Heart right ventricle (tissue), 16 donors: ENCODE measurements at regions not wholly inside any gene's neighbourhood (a gene's known extent, or its start where the extent isn't known, plus 50 kb on each side); places are given as distances from the start of the nearest gene placed in this dataset.

Source experiments
- ATAC-seq, 8 donors: fragments of 200-7000 bp; cut with Tn5 transposase; one replicate each; pipeline ENCODE4 v1.9.1; 2020; ENCODE audit warnings: mild to moderate bottlenecking in 8 of 8, moderate library complexity in 8 of 8, moderate number of reproducible peaks in 1 of 8
- DNase-seq, 2 donors: peaks; one replicate each; pipeline ENCODE4 v3.0.0-alpha.2; 2020
- H3K27ac ChIP-seq, 10 donors: fragments of 200-600 bp; sonication (generic) in 2 of 10; one replicate each; pipeline versions ENCODE4 v1.5.0 to v1.8.0; 2020 to 2022; ENCODE audit warnings: mild to moderate bottlenecking in 3 of 10
- H3K27me3 ChIP-seq, 7 donors: fragments of 200-600 bp; one replicate each; pipeline ENCODE4 v1.8.0; 2021 to 2022; ENCODE audit warnings: mild to moderate bottlenecking in 2 of 7
- H3K36me3 ChIP-seq, 9 donors: fragments of 200-600 bp; sonication (generic) in 1 of 9; one replicate each; pipeline versions ENCODE4 v1.5.0 to v1.8.0; 2020 to 2022; ENCODE audit warnings: mild to moderate bottlenecking in 2 of 9
- H3K4me1 ChIP-seq, 9 donors: fragments of 200-600 bp; sonication (generic) in 1 of 9; one replicate each; pipeline versions ENCODE4 v1.5.0 to v1.8.0; 2020 to 2022; ENCODE audit warnings: mild to moderate bottlenecking in 4 of 9
- H3K4me3 ChIP-seq, 10 donors: fragments of 200-600 bp; sonication (generic) in 2 of 10; one replicate each; pipeline versions ENCODE4 v1.5.0 to v1.8.0; 2020 to 2022; ENCODE audit warnings: mild to moderate bottlenecking in 7 of 10, moderate library complexity in 2 of 10
- H3K9me3 ChIP-seq, 11 donors: fragments of 200-600 bp in 10 of 11; sonication (generic) in 2 of 11; one replicate each; pipeline versions ENCODE4 v1.5.0 to v1.8.0; 2013 to 2022; ENCODE audit warnings: mild to moderate bottlenecking in 2 of 11, control low read depth in 1 of 11, moderate library complexity in 1 of 11
- whole genome bisulfite sequencing, 2 donors: extraction: QIAGEN DNeasy Blood & Tissue Kit; methylation state at CpG; one replicate each; pipeline ENCODE4 v1.1.7; 2013; ENCODE audit warnings: inconsistent platforms in 1 of 2; 5-methylcytosine and 5-hydroxymethylcytosine counted together
- intact Hi-C, 10 donors: fragments of 100-400 bp; cut with DNase I; formaldehyde crosslinking; loops; one replicate each; pipeline versions ENCODE4 v1.11.1 to v1.14.2; 2022
- TF ChIP-seq, protein P1 (sequence below), 9 donors: fragments of 200-600 bp; sonication (generic) in 2 of 9; IDR thresholded peaks; one replicate each; pipeline versions ENCODE4 v1.5.0 to v1.8.0; 2021 to 2022; ENCODE audit warnings: antibody characterized with exemption in 9 of 9, mild to moderate bottlenecking in 5 of 9, moderate library complexity in 1 of 9
- donor health status: Arrhythmogenic right ventricular cardiomyopathy.
- donor health status: ischemic (EF 13 %, LVEDD 7.1; RV severe dilation, severe dysfunction).
- donor health status: healthy with polysubstance abuse.
- donor health status: DM: no; HTN: yes; CAD: no.
- donor health status: DM: no; HTN: no; CAD: no.
- donor health status: ischemic (EF 25% LVEDD 6.9; RV normal size, moderate dysfunction).
- donor health status: ischemic (EF 25% LVEDD 5.7; RV mildly dilated, moderate dysfunction).
- donor health status: healthy.
- donor health status: DM: yes; HTN: yes; CAD: no.
- donor health status: Ischemic cardiomyopathy.
- donor health status: ischemic (EF 35%, LVEDD 5.7; RV mildly dilated, moderate dysfunction).
- donor health status: nonischemic (EF 11% LVEDD 7.7; RV severe dilation, severe dysfunction).
- donor health status: DM: yes; HTN: yes; CAD: no.
- donor health status: PGD.
- donor health status: ischemic (EF 29% LVEDD 5.4; RV normal size, mild dysfunction).
- donor health status: nonischemic (EF 23%, LVEDD 6.1; RV moderate dilation, normal function).

DNA sequence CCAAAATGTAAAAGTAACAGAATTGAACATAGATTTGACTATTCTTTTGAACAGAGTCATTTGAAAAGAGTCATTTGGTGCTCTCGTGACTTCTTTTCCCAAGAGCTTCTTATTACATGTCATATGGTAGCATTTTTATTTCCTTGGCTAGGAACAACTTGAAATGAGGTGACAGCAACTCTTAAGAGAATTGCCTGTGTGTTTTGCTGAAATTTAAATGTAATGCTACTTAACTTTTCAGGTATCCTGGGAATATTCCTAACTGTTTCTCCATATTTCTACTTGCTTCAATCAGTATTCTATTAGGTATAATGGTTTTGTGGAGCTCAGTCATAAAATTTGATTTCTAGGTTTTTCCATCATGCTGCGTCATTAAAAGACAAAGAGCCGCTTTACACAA is 700.7 kb downstream of the LUZP2 start:
- TF ChIP-seq, protein P1, sequence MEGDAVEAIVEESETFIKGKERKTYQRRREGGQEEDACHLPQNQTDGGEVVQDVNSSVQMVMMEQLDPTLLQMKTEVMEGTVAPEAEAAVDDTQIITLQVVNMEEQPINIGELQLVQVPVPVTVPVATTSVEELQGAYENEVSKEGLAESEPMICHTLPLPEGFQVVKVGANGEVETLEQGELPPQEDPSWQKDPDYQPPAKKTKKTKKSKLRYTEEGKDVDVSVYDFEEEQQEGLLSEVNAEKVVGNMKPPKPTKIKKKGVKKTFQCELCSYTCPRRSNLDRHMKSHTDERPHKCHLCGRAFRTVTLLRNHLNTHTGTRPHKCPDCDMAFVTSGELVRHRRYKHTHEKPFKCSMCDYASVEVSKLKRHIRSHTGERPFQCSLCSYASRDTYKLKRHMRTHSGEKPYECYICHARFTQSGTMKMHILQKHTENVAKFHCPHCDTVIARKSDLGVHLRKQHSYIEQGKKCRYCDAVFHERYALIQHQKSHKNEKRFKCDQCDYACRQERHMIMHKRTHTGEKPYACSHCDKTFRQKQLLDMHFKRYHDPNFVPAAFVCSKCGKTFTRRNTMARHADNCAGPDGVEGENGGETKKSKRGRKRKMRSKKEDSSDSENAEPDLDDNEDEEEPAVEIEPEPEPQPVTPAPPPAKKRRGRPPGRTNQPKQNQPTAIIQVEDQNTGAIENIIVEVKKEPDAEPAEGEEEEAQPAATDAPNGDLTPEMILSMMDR (IDR thresholded peaks at IDR 0.05), result no peak
- DNase-seq (no peak), ATAC-seq (no peak)
- intact Hi-C loops, result no loop called here
- WGBS, 2 donors, result 75 to 85% methylated on average over 3 of the region's 3 CpGs
- Histone ChIP-seq H3K4me3 (no peak overlapping the region), H3K36me3 (no peaks in the 10 kb centered on the region), H3K27ac (no peak overlapping the region), H3K4me1 (no peaks in the 10 kb centered on the region), H3K27me3 (no peaks in the 10 kb centered on the region), H3K9me3 (peaks cover 0 to 10% (median 0%) of the 10 kb centered on the region in 11 donors)

DNA sequence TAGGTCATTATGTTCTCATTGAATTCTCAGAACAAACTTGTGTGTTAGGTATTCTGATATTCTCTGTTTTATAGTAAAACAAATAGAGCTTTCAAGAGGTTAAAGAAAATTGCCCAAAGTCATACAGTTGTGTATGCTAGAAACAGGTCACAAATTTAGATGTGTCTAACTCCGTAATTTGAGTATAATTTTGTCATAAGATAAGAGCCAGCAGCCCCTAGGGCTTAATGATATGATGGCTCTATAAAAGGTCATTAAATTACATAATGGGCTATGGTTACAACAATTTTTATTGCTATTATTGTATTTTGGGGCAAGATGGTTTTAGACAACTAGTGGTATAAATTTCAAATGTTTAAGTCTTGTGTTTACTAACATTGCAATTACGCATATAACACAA is 701.9 kb downstream of the LUZP2 start:
- Histone ChIP-seq H3K36me3 (no peaks in the 10 kb centered on the region), H3K9me3 (peaks cover 0 to 5% (median 0%) of the 10 kb centered on the region in 11 donors), H3K27ac (no peak overlapping the region), H3K27me3 (no peaks in the 10 kb centered on the region), H3K4me3 (no peak overlapping the region), H3K4me1 (no peaks in the 10 kb centered on the region)
- TF ChIP-seq, protein P1 (IDR thresholded peaks at IDR 0.05), result no peak
- no peak for ATAC-seq
- WGBS, 2 donors, result 76 to 85% methylated on average over 2 of the region's 2 CpGs
- intact Hi-C loops, result no loop called here
- no peak for DNase-seq

DNA sequence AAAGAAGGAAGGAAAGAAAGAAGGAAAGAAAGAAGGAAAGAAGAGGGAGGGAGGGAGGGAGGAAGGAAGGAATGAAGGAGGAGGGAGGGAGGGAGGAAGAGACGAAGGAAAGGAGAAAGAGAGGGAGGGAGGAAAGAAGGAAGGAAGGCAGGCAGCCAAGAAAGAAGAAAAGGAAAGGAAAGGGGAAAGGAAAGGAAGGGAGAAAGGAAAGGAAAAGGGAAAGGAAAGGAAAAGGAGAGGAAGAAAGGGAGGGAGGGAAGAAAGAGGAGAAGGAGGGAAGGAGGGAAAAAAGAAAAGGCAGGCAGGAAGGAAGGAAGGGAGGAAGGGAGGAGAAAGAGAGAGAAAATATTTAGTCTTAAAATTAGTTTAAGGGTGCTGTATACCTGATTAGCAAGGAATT is 704.1 kb downstream of the LUZP2 start:
- intact Hi-C loops, result no loop called here
- Histone ChIP-seq H3K27ac (no peak overlapping the region), H3K4me3 (no peak overlapping the region), H3K27me3 (no peaks in the 10 kb centered on the region), H3K4me1 (no peaks in the 10 kb centered on the region), H3K9me3 (peaks cover 0 to 5% (median 0%) of the 10 kb centered on the region in 11 donors), H3K36me3 (no peaks in the 10 kb centered on the region)
- TF ChIP-seq, protein P1 (IDR thresholded peaks at IDR 0.05), result no peak
- 39 to 65% methylated on average over 1 of the region's 1 CpG for WGBS, 2 donors
- DNase-seq (no peak), ATAC-seq (no peak)

DNA sequence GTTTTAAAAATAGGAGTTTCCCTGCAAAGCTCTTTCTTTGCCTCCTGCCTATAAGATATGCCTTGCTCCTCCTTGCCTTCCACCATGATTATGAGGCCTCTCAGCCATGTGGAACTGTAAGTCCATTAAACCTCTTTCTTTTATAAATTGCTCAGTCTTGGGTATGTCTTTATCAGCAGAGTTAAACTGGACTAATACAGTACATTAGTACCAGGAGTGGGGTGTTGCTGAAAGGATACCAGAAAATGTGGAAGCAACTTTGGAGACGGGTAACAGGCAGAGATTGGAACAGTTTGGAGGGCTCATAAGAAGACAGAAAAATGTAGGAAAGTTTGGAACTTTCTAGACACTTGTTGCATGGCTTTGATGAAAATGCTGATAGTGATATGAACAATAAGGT is 709.9 kb downstream of the LUZP2 start:
- Histone ChIP-seq H3K9me3 (peaks cover 0 to 46% (median 13%) of the 10 kb centered on the region in 11 donors), H3K4me1 (no peaks in the 10 kb centered on the region), H3K27me3 (no peaks in the 10 kb centered on the region), H3K4me3 (no peak overlapping the region), H3K36me3 (no peaks in the 10 kb centered on the region), H3K27ac (no peak overlapping the region)
- 73 to 80% methylated on average over 1 of the region's 1 CpG for WGBS, 2 donors
- intact Hi-C loops, result no loop called here
- TF ChIP-seq, protein P1 (IDR thresholded peaks at IDR 0.05), result no peak
- no peak for DNase-seq
- ATAC-seq, result no peak
